Cardiac fibroblast (primary cell): ENCODE measurements at regions not wholly inside any gene's neighbourhood (a gene's known extent, or its start where the extent isn't known, plus 50 kb on each side); places are given as distances from the start of the nearest gene placed in this dataset.
A peak's percentile ranks its signal among the peaks of the same experiment; 100 is the strongest.

Experiments used
- DNase-seq, 2 donors: peaks; one replicate each; pipeline versions ENCODE4 v3.0.0 to v3.0.0-alpha.2; 2010; ENCODE audit warnings: low read depth in 2 of 2
- H3K4me3 ChIP-seq, 2 donors: replicated peaks in 1 of 2; 1 replicate in 1 of 2; 2 replicates in 1 of 2; pipeline ENCODE4 v1.5.1; 2011; ENCODE audit warnings: low read depth in 2 of 2, low read length in 2 of 2, mild to moderate bottlenecking in 2 of 2, moderate library complexity in 1 of 2
- TF ChIP-seq, protein P1 (sequence below): IDR thresholded peaks from one replicate; pipeline ENCODE4 v1.5.1; 2011; ENCODE audit warnings: low read depth, mild to moderate bottlenecking, low read length, inconsistent platforms

DNA sequence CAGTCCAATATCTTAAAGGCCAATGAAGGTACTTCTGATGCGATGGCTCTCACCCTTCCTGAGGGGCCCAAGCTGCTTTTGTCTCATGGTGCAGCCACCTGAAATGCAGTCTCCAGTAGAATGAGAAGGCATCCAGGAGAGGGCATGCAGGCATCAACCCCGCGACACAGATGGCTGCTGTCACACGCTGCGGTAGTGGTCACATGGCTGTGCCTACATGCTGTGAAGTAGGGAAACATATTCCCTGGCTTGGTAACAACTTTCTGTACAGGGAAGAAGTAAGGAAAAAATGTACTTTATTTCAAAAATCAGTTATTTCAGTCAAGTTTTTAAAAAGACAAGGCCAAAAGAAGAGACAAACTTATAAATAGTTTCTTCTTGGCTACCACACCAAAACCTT, 139.9 kb downstream of the TRIML1 start:
- DNase-seq, result no peak
- no peak overlapping the region for H3K4me3 ChIP-seq
- TF ChIP-seq, protein P1, sequence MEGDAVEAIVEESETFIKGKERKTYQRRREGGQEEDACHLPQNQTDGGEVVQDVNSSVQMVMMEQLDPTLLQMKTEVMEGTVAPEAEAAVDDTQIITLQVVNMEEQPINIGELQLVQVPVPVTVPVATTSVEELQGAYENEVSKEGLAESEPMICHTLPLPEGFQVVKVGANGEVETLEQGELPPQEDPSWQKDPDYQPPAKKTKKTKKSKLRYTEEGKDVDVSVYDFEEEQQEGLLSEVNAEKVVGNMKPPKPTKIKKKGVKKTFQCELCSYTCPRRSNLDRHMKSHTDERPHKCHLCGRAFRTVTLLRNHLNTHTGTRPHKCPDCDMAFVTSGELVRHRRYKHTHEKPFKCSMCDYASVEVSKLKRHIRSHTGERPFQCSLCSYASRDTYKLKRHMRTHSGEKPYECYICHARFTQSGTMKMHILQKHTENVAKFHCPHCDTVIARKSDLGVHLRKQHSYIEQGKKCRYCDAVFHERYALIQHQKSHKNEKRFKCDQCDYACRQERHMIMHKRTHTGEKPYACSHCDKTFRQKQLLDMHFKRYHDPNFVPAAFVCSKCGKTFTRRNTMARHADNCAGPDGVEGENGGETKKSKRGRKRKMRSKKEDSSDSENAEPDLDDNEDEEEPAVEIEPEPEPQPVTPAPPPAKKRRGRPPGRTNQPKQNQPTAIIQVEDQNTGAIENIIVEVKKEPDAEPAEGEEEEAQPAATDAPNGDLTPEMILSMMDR, result no peak

- TF ChIP-seq, protein P1, result no peak
- peak overlapping the region; percentile 15 to 21 for H3K4me3 ChIP-seq
- no peak for DNase-seq
Observed at GRCh38 chr4:188282471-188283232, 143.4 kb downstream of the TRIML1 start.

GRCh38 chr4:188287169-188287894, 148.1 kb downstream of the TRIML1 start:
- TF ChIP-seq, protein P1, result no peak
- no peak for DNase-seq
- no peak overlapping the region for H3K4me3 ChIP-seq

GRCh38 chr4:188289531-188290125, 150.4 kb downstream of the TRIML1 start:
- TF ChIP-seq, protein P1, result no peak
- H3K4me3 ChIP-seq, result no peak overlapping the region
- no peak for DNase-seq

DNA sequence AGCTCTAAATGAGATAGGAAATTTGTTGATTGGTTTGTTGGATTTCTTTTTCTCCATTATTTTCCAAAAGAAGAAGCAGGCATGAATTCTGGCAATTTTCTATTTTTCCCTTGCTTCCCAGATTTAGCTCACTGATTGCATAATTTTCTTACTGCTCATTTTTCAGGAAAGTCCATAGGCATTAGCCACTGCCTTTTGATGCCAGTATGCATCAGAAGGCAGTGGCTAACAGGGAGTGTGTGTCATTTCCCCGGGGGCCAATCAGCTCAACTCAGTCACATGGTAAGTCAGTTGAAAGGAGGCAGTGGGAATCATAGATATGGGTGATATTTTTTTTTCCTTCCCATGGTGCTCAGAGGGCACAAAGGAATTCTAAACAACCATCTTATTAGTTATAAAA, 156.7 kb downstream of the TRIML1 start:
- peak; percentile 58 to 88 for DNase-seq
- no peak overlapping the region for H3K4me3 ChIP-seq
- TF ChIP-seq, protein P1, result no peak

- TF ChIP-seq, protein P1, result no peak
- DNase-seq, result peak in 1 of 2 donors; percentile 68
- H3K4me3 ChIP-seq, result no peak overlapping the region
Observed at GRCh38 chr4:188296331-188296730, 157.1 kb downstream of the TRIML1 start.
